Heart left ventricle (tissue), 16 donors: ENCODE measurements at regions not wholly inside any gene's neighbourhood (a gene's known extent, or its start where the extent isn't known, plus 50 kb on each side); places are given as distances from the start of the nearest gene placed in this dataset.

ENCODE experiments used
- ATAC-seq, 4 donors: fragments of 200-7000 bp; cut with Tn5 transposase; one replicate each; pipeline ENCODE4 v1.9.1; 2020 to 2022; ENCODE audit warnings: moderate library complexity in 4 of 4, mild to moderate bottlenecking in 3 of 4, moderate number of reproducible peaks in 1 of 4
- DNase-seq, 5 donors: peaks; one replicate each; pipeline ENCODE4 v3.0.0-alpha.2; 2020
- H3K27ac ChIP-seq, 12 donors: fragments of 200-600 bp; sonication (generic) in 4 of 12; one replicate each; pipeline versions ENCODE4 v1.5.0 to v1.8.0; 2016 to 2022; ENCODE audit warnings: mild to moderate bottlenecking in 2 of 12
- H3K27me3 ChIP-seq, 9 donors: fragments of 200-600 bp; sonication (generic) in 2 of 9; one replicate each; pipeline versions ENCODE4 v1.5.1 to v1.8.0; 2016 to 2022; ENCODE audit warnings: mild to moderate bottlenecking in 3 of 9
- H3K36me3 ChIP-seq, 9 donors: fragments of 200-600 bp; sonication (generic) in 2 of 9; one replicate each; pipeline versions ENCODE4 v1.5.0 to v1.8.0; 2018 to 2022; ENCODE audit warnings: mild to moderate bottlenecking in 2 of 9
- H3K4me1 ChIP-seq, 12 donors: fragments of 200-600 bp; sonication (generic) in 4 of 12; one replicate each; pipeline versions ENCODE4 v1.5.0 to v1.8.0; 2016 to 2022; ENCODE audit warnings: mild to moderate bottlenecking in 3 of 12
- H3K4me3 ChIP-seq, 12 donors: fragments of 200-600 bp; sonication (generic) in 4 of 12; one replicate each; pipeline versions ENCODE4 v1.5.0 to v1.8.0; 2017 to 2022; ENCODE audit warnings: mild to moderate bottlenecking in 9 of 12, moderate library complexity in 4 of 12
- H3K9me3 ChIP-seq, 12 donors: fragments of 200-600 bp; sonication (generic) in 4 of 12; one replicate each; pipeline versions ENCODE4 v1.5.0 to v1.8.0; 2016 to 2022; ENCODE audit warnings: mild to moderate bottlenecking in 1 of 12
- POLR2A ChIP-seq, 2 donors: fragments of 450-650 bp; IDR thresholded peaks; one replicate each; pipeline ENCODE4 v1.6.1; 2017; ENCODE audit warnings: antibody characterized with exemption in 2 of 2, mild to moderate bottlenecking in 2 of 2, moderate library complexity in 2 of 2
- WGBS, 4 donors: extraction: QIAGEN DNeasy Blood & Tissue Kit in 2 of 4; methylation state at CpG; one replicate each; pipeline versions ENCODE4 v1.1.5 to v1.1.7; 2013 to 2018; 5-methylcytosine and 5-hydroxymethylcytosine counted together
- intact Hi-C, 10 donors: fragments of 100-400 bp; cut with DNase I; formaldehyde crosslinking; loops; one replicate each; pipeline versions ENCODE4 v1.11.1 to v1.14.2; 2022
- TF ChIP-seq, protein P1 (sequence below), 12 donors: fragments of 200-600 bp; sonication (generic) in 4 of 12; IDR thresholded peaks; one replicate each; pipeline versions ENCODE4 v1.5.0 to v1.8.0; 2018 to 2022; ENCODE audit warnings: antibody characterized with exemption in 12 of 12, mild to moderate bottlenecking in 5 of 12
- donor health status: ischemic (EF 13 %, LVEDD 7.1; RV severe dilation, severe dysfunction).
- donor health status: healthy with polysubstance abuse.
- donor health status: DM: no; HTN: yes; CAD: no.
- donor health status: DM: no; HTN: no; CAD: no.
- donor health status: ischemic (EF 25% LVEDD 6.9; RV normal size, moderate dysfunction).
- donor health status: ischemic (EF 25% LVEDD 5.7; RV mildly dilated, moderate dysfunction).
- donor health status: healthy.
- donor health status: DM: yes; HTN: yes; CAD: no.
- donor health status: ischemic (EF 35%, LVEDD 5.7; RV mildly dilated, moderate dysfunction).
- donor health status: nonischemic (EF 11% LVEDD 7.7; RV severe dilation, severe dysfunction).
- donor health status: DM: yes; HTN: yes; CAD: no.
- donor health status: PGD.
- donor health status: ischemic (EF 29% LVEDD 5.4; RV normal size, mild dysfunction).
- donor health status: nonischemic (EF 23%, LVEDD 6.1; RV moderate dilation, normal function).

DNA sequence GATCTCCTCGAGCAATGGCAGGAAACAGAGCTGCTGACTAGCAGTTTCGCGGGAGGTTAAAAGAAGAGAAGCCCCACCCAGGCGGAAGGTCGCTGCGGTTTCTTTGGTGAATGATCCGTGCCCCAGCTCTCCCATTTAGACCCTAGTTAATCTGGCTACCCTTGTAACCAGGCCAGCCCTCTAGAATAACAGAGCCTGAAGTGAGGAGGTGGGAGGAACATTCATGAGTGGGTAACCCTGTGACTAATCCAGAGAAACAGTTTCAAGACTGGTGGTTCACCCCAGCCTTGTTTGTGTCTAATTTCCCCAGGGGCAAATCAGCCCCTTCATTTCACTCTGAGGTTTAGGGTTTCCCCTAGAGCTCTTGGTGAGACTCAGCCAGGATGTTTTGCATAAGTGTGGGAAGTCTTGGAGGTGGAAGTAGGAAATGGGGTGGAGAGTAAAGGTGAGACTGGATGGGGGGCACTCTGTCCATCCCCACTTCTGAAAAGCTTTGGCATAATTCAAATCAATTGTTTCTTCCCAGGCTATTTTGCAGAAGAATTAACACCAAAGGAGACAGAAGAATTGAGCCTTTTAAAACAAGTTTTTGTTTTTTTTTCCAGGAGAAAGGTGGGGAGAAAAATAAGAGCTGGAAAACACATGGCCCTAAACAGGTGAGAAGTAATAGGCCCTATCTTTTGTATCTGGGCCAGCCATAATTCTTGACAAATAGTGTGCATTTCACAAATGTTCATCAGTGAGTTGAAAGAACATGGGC lies 303.1 kb downstream of the RPLP1 start:
- no peak for ATAC-seq
- peak in 2 of 5 donors; percentile 38 to 67 for DNase-seq
- peak overlapping the region in 1 of 12 donors; percentile 17 for H3K27ac ChIP-seq
- peaks cover 0 to 65% (median 0%) of the 10 kb centered on the region in 12 donors for H3K4me1 ChIP-seq
- H3K27me3 ChIP-seq: peaks cover 0 to 4% (median 0%) of the 10 kb centered on the region in 9 donors
- H3K4me3 ChIP-seq: no peak overlapping the region
- 21 to 46% (median 33%) methylated on average over 7 of the region's 7 CpGs for WGBS, 4 donors
- peaks cover 0 to 10% (median 0%) of the 10 kb centered on the region in 12 donors for H3K9me3 ChIP-seq
- intact Hi-C loops: loop anchor here in 1 of 10 donors (10.0 kb wide), 2 partner anchors 61 to 129 kb away; no protein-coding TSS in a partner anchor
- no peaks in the 10 kb centered on the region for H3K36me3 ChIP-seq
- TF ChIP-seq, protein P1, sequence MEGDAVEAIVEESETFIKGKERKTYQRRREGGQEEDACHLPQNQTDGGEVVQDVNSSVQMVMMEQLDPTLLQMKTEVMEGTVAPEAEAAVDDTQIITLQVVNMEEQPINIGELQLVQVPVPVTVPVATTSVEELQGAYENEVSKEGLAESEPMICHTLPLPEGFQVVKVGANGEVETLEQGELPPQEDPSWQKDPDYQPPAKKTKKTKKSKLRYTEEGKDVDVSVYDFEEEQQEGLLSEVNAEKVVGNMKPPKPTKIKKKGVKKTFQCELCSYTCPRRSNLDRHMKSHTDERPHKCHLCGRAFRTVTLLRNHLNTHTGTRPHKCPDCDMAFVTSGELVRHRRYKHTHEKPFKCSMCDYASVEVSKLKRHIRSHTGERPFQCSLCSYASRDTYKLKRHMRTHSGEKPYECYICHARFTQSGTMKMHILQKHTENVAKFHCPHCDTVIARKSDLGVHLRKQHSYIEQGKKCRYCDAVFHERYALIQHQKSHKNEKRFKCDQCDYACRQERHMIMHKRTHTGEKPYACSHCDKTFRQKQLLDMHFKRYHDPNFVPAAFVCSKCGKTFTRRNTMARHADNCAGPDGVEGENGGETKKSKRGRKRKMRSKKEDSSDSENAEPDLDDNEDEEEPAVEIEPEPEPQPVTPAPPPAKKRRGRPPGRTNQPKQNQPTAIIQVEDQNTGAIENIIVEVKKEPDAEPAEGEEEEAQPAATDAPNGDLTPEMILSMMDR (IDR thresholded peaks at IDR 0.05): no peak
- TF ChIP-seq POLR2A (IDR thresholded peaks at IDR 0.05): no peak

DNA sequence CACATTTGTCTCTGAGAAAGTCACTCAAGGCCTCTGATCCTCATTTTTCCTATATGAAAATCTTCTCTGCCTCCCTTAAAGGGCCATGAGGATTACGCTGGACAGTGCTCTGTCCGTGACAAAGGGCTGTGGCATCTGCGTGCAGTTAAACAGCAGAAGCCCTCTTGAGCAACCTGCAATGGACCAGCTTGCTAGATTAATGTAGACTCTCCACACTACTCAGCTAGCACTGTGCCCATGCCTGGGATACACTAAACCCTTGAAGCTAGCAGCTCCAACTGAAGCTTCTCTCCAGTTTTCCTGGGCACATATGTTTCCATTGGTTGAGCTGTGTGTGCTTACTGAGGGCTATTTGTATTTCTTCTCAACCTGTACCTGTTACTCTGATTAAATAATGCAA lies 303.8 kb downstream of the RPLP1 start:
- no peak overlapping the region for H3K4me3 ChIP-seq
- ATAC-seq (no peak), DNase-seq (no peak)
- H3K9me3 ChIP-seq: peaks cover 0 to 10% (median 0%) of the 10 kb centered on the region in 12 donors
- no peaks in the 10 kb centered on the region for H3K36me3 ChIP-seq
- no peak overlapping the region for H3K27ac ChIP-seq
- intact Hi-C loops: loop anchor here in 1 of 10 donors (10.0 kb wide), 2 partner anchors 62 to 128 kb away; no protein-coding TSS in a partner anchor
- peaks cover 0 to 71% (median 0%) of the 10 kb centered on the region in 12 donors for H3K4me1 ChIP-seq
- WGBS, 4 donors: 90 to 96% (median 95%) methylated on average over 3 of the region's 3 CpGs
- no peak for TF ChIP-seq POLR2A (IDR thresholded peaks at IDR 0.05)
- TF ChIP-seq, protein P1 (IDR thresholded peaks at IDR 0.05): no peak
- H3K27me3 ChIP-seq: peaks cover 0 to 5% (median 0%) of the 10 kb centered on the region in 9 donors

DNA sequence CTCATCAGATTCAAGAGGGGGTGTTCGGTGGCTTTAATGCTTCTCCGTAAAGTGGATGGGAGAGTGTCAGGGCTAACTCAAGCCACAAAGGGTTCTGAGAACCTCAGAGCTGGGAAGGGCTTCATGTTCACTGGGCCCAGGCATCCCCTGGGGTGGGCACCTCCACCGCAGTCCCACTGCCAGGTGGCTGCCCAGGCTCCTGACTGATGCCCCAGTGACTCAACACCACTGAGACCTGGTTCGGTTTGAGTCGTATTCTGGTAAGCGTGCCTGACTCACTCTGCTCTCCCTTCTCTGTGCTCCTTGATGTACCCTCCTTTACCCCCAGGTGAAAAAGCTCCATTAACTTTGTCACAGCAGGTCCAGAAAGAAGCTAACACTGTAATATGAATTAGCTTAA lies 304.6 kb downstream of the RPLP1 start:
- Histone ChIP-seq H3K27me3 (peaks cover 0 to 7% (median 0%) of the 10 kb centered on the region in 9 donors), H3K9me3 (peaks cover 0 to 10% (median 0%) of the 10 kb centered on the region in 12 donors), H3K36me3 (no peaks in the 10 kb centered on the region), H3K27ac (no peak overlapping the region), H3K4me1 (peaks cover 0 to 75% (median 0%) of the 10 kb centered on the region in 12 donors), H3K4me3 (no peak overlapping the region)
- no peak for ATAC-seq
- intact Hi-C loops: loop anchor here in 1 of 10 donors (10.0 kb wide), 2 partner anchors 62 to 128 kb away; no protein-coding TSS in a partner anchor
- WGBS, 4 donors: 94 to 99% (median 96%) methylated on average over 6 of the region's 6 CpGs
- TF ChIP-seq, protein P1 (IDR thresholded peaks at IDR 0.05): no peak
- no peak for TF ChIP-seq POLR2A (IDR thresholded peaks at IDR 0.05)
- no peak for DNase-seq

DNA sequence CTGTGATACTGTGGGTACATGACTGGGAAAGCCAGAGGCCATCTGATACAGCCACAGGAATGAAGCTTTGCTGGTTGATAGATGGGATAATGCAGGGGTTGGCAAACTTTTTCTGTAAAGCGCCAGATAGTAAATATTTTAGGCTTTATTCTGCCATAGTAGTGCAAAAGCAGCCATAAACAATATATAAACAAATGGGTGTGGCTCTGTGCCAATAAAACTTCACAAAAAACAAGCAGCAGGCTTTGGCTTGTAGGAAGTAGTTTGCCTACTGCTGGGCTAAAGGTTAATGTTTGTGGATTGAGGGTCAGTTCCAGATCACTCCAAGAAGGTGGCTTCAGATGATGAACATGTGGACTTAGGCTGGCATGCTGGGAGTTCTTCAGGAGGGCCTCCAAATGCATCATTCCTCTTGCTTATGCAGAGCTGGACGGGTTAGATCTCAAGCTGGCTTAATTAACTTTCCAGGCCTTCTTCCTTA lies 305.7 kb downstream of the RPLP1 start:
- DNase-seq (no peak), ATAC-seq (no peak)
- TF ChIP-seq, protein P1 (IDR thresholded peaks at IDR 0.05): no peak
- no peak for TF ChIP-seq POLR2A (IDR thresholded peaks at IDR 0.05)
- H3K36me3 ChIP-seq: no peaks in the 10 kb centered on the region
- peaks cover 0 to 8% (median 0%) of the 10 kb centered on the region in 9 donors for H3K27me3 ChIP-seq
- intact Hi-C loops: loop anchor here in 1 of 10 donors (10.0 kb wide), 2 partner anchors 64 to 126 kb away; no protein-coding TSS in a partner anchor
- H3K9me3 ChIP-seq: peaks cover 0 to 5% (median 0%) of the 10 kb centered on the region in 12 donors
- peak overlapping the region in 1 of 12 donors; percentile 42 for H3K27ac ChIP-seq
- H3K4me1 ChIP-seq: peaks cover 0 to 75% (median 0%) of the 10 kb centered on the region in 12 donors
- 74 to 83% (median 76%) methylated on average over 2 of the region's 2 CpGs for WGBS, 4 donors
- no peak overlapping the region for H3K4me3 ChIP-seq
